ENCODE measurements at regions not wholly inside any gene's neighbourhood (a gene's known extent, or its start where the extent isn't known, plus 50 kb on each side); places are given as distances from the start of the nearest gene placed in this dataset.

DNA sequence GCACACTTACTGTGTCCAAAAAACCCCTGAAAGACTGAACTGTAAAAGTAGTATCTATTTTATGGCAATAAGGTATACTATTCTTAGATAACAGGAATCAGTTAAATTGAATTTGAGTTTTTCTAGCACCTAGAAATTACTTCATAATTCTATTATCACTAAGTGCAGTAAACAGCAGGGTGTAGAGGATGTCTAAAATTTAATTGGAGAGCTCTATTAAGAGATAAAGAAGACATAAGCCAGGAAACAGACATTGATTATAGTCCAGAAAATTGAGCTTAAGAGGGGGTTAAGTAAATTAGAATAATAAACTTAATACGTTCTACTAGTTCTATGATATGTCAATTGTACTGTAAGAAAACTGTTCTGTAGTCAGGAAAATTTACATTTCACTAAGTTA, 403.5 kb upstream of the CBLB start:
- Histone ChIP-seq H3K27ac (no peak overlapping the region), H3K4me3 (no peak overlapping the region), H3K9me3 (no peaks in the 10 kb centered on the region), H3K4me1 (no peaks in the 10 kb centered on the region), H3K27me3 (no peaks in the 10 kb centered on the region), H3K36me3 (no peaks in the 10 kb centered on the region)
- intact Hi-C loops (cut with DNase I; ENCODE audit: low total_unique reads) = no loop called here
- in situ Hi-C loops (cut with MboI; ENCODE audit: low sequenced_read_pairs in 4 of 4) = no loop called here
- ATAC-seq (no peak), DNase-seq (no peak)
- TF ChIP-seq, protein P1, sequence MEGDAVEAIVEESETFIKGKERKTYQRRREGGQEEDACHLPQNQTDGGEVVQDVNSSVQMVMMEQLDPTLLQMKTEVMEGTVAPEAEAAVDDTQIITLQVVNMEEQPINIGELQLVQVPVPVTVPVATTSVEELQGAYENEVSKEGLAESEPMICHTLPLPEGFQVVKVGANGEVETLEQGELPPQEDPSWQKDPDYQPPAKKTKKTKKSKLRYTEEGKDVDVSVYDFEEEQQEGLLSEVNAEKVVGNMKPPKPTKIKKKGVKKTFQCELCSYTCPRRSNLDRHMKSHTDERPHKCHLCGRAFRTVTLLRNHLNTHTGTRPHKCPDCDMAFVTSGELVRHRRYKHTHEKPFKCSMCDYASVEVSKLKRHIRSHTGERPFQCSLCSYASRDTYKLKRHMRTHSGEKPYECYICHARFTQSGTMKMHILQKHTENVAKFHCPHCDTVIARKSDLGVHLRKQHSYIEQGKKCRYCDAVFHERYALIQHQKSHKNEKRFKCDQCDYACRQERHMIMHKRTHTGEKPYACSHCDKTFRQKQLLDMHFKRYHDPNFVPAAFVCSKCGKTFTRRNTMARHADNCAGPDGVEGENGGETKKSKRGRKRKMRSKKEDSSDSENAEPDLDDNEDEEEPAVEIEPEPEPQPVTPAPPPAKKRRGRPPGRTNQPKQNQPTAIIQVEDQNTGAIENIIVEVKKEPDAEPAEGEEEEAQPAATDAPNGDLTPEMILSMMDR (IDR thresholded peaks at IDR 0.05 in 4 of 5, conservative IDR thresholded peaks at IDR 0.05 in 1 of 5) = no peak
- TF ChIP-seq POLR2A (IDR thresholded peaks at IDR 0.05) = no peak

DNA sequence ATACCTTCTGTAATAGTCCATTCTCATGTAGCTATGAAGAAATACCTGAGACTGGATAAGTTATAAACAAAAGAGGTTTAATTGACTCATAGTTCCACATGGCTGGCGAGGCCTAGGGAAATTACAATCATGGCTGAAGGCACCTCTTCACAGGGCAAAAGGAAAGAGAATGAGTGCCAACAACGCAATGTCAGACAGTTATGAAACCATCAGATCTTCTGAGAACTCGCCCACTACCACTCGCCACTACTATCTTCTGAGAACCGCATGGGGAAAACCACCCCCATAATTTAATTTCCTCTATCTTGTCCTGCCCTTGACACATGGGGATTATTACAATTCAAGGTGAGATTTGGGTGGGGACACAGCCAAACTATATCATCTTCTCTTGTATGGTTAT, 406.8 kb upstream of the CBLB start:
- Histone ChIP-seq H3K27ac (no peak overlapping the region), H3K36me3 (no peaks in the 10 kb centered on the region), H3K9me3 (no peaks in the 10 kb centered on the region), H3K4me1 (no peaks in the 10 kb centered on the region), H3K4me3 (no peak overlapping the region), H3K27me3 (no peaks in the 10 kb centered on the region)
- DNase-seq (no peak), ATAC-seq (no peak)
- in situ Hi-C loops (cut with MboI; ENCODE audit: low sequenced_read_pairs in 4 of 4) = no loop called here
- intact Hi-C loops (cut with DNase I; ENCODE audit: low total_unique reads) = no loop called here
- TF ChIP-seq, protein P1 (IDR thresholded peaks at IDR 0.05 in 4 of 5, conservative IDR thresholded peaks at IDR 0.05 in 1 of 5) = no peak
- no peak for TF ChIP-seq POLR2A (IDR thresholded peaks at IDR 0.05)

DNA sequence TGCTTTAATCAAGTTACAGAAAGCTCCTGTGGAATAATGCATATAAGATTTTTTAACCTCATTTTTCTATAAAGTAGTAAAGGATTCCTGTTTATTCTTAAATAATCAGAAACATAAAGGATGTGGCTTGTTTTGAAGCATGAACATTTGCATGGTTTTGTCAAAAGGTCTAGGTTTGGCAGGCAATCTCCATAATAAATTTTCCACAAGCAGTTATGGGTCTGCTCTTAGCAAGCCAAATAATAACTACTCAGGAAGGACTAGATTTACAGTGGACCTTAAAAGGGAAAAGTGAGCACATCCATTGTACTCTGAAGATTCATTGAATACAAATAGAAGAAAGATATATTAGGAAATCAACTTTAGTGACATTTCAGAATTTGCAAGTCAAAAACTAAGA, 407.3 kb upstream of the CBLB start:
- ATAC-seq = no peak
- Histone ChIP-seq H3K36me3 (no peaks in the 10 kb centered on the region), H3K27me3 (no peaks in the 10 kb centered on the region), H3K27ac (no peak overlapping the region), H3K4me3 (no peak overlapping the region), H3K4me1 (peaks cover 0 to 3% of the 10 kb centered on the region in 2 donors), H3K9me3 (no peaks in the 10 kb centered on the region)
- DNase-seq = no peak
- no peak for TF ChIP-seq POLR2A (IDR thresholded peaks at IDR 0.05)
- TF ChIP-seq, protein P1 (IDR thresholded peaks at IDR 0.05 in 4 of 5, conservative IDR thresholded peaks at IDR 0.05 in 1 of 5) = no peak
- intact Hi-C loops (cut with DNase I; ENCODE audit: low total_unique reads) = no loop called here
- in situ Hi-C loops (cut with MboI; ENCODE audit: low sequenced_read_pairs in 4 of 4) = no loop called here

DNA sequence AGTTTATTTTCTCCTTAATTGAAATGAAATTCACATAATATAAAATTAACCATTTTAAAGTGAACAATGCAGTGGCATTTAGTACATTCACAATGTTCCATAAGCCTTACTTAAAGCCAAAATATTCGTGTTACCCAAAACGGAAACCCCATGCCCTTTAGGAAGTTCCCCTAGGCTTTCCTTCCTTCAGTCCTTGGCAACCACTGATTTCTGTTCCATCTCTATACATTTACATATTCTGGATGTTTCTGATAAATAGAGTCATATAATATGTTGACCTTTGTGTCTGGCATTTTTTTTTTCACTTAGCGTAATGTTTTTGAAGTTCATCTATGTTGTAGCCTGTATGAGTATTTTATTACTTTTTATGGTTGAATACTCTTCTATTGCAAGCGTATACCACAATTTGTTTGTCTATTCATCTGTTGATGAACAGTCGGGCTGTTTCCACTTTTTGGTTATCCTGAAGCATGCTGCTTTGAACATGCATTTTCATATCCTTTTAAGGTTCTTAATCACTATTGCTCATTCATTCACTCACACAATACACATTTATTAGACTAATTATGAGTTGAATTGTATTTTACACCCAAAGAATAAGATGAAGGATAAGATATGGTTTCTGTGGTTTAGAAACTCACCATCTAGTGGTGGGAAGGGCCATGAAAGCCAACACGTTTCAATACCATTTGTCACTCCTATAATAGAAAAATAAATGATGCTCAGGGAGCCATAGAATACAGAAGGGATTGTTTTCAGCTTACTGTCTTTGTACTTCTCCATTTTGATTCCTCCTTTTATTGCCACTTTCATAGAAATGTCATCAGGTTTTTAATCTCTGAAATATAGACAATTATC, 408.2 kb upstream of the CBLB start:
- Histone ChIP-seq H3K9me3 (no peaks in the 10 kb centered on the region), H3K4me3 (no peak overlapping the region), H3K27me3 (no peaks in the 10 kb centered on the region), H3K27ac (no peak overlapping the region), H3K36me3 (no peaks in the 10 kb centered on the region), H3K4me1 (peaks cover 0 to 8% of the 10 kb centered on the region in 2 donors)
- in situ Hi-C loops (cut with MboI; ENCODE audit: low sequenced_read_pairs in 4 of 4) (no loop called here), intact Hi-C loops (cut with DNase I; ENCODE audit: low total_unique reads) (no loop called here)
- TF ChIP-seq, protein P1 (IDR thresholded peaks at IDR 0.05 in 4 of 5, conservative IDR thresholded peaks at IDR 0.05 in 1 of 5) = no peak
- no peak for TF ChIP-seq POLR2A (IDR thresholded peaks at IDR 0.05)
- DNase-seq (no peak), ATAC-seq (no peak)
